Skeletal muscle cell (primary cell): ENCODE measurements at regions not wholly inside any gene's neighbourhood (a gene's known extent, or its start where the extent isn't known, plus 50 kb on each side); places are given as distances from the start of the nearest gene placed in this dataset.
"Not testable (repeated sequence)": the region's sequence is repeated elsewhere in the genome, so short reads cannot be mapped to it uniquely, and the experiment has no call there.

Experiments
- DNase-seq: peaks from one replicate; pipeline ENCODE4 v3.0.0-alpha.2; 2010; ENCODE audit warnings: low read depth
- H3K4me3 ChIP-seq: 2 replicates; pipeline ENCODE4 v1.5.1; 2011; ENCODE audit warnings: low read depth, mild to moderate bottlenecking, control low read depth, low read length, moderate library complexity

- DNase-seq, result no peak
- no peak overlapping the region for H3K4me3 ChIP-seq
Observed at GRCh38 chr13:88144580-88144979, 473.4 kb downstream of the SLITRK5 start.

DNA sequence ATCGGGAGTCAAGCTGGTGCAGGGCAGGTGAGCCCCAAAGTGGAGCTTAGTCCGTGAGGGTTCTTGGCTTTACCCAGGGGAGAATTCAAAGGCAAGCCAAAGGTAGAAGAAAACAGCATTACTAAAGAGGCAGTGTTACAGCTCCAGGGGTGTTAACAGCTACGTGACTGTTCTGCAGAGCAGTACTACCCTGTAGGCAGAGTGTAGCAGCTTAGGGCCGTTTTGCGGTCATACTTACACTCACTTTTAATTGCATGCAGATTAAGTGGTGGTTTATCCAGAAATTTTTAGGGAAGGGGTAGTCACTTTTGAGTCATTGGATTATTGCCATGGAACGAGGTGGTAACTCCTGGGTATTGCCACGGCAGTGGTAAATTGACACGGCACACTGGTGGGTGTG is 482.2 kb downstream of the SLITRK5 start:
- no peak for DNase-seq
- H3K4me3 ChIP-seq, result no peak overlapping the region

- DNase-seq, result no peak
- no peak overlapping the region for H3K4me3 ChIP-seq
Observed at GRCh38 chr13:88154001-88154400, 482.8 kb downstream of the SLITRK5 start.

DNA sequence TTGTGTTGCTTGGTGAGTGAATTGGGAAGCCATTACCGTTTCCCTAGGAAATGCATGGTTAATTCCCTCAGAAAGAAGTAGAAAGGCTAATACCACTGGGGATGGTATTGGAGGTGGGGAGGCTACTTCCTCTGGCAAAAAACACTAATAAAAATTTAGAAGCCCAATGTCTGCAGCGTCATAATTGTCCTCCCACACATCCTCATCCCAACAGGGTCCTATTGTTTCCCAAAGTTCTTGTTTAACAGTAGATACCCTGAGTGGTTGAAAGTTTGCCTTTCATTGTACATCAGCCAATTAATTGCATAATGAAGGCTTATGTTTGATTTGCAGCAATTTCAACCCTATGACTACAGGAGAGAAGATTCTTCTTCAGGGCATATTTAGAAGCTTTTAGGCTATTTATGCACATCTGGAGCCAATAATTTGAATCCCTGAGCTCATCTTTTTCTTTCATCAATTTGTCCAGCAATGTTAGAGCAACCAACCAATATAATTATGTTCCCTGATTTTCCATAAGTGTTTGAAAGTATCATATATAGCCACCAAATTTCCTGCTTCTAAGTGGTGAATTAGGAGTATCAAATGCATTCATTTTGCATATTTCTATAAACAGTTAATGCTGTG is 491.0 kb downstream of the SLITRK5 start:
- H3K4me3 ChIP-seq, result no peak overlapping the region
- no peak for DNase-seq

GRCh38 chr13:88176231-88176630 is 505.1 kb downstream of the SLITRK5 start:
- H3K4me3 ChIP-seq, result no peak overlapping the region

DNA sequence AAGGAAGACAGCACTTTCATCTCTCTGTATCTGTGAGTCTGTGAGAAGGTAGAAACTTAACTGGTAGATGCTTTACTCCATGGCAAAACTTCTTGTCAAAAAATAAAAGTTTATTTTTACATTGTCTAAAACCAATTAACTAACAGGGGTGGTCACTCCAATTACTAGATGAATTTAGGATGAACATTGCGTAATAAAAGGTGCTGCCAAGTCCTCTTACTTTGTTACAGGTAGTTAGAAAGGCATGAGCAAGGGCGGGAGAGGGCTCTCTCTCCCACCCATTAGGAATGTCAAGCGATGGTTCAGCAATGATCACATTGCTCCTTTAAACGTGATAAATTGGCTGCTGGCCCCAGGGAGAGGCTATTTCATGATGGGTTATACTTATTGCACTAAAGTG is 512.3 kb downstream of the SLITRK5 start:
- DNase-seq, result no peak
- H3K4me3 ChIP-seq, result no peak overlapping the region

More at GRCh38 chr13:88176231-88176630, 505.1 kb downstream of the SLITRK5 start:
- DNase-seq, result no peak

DNA sequence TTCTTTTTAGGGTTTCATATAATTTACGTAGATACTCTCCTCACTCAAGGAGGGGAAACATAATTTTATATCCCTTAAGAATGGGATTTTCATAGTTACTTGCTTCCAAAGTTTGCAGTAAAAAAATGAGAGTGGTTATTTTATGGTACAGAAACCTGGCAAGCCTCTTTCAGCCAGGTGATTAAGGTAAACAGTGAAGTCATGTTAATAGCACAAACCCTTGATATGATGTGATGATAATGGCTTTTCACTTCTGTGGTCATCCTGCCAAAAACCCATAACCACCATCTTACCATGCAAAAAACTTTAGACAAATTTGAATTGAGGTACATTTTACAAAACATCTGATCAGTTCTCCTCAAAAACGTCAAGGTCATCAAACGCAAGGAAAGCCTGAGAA is 517.8 kb downstream of the SLITRK5 start:
- no peak for DNase-seq
- H3K4me3 ChIP-seq, result no peak overlapping the region

GRCh38 chr13:88189728-88190127 is 518.6 kb downstream of the SLITRK5 start:
- no peak for DNase-seq

DNA sequence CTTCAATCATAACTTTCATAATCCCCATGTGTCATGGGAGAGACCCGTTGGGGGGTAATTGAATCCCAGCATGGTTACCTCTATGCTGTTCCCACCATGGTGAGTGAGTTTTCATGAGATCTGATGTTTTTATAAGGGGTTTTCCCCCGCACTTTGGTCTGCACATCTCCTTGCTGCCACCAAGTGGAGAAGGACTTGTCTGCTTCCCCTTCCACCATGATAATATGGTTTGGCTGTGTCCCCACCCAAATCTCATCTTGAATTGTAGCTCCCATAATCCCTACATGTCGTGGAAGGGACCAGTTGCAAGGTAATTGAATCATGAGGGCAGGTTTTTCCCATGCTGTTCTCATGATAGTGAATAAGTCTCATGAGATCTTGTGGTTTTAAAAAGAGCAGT is 524.9 kb downstream of the SLITRK5 start:
- no peak for DNase-seq
- no peak overlapping the region for H3K4me3 ChIP-seq

More at GRCh38 chr13:88189728-88190127, 518.6 kb downstream of the SLITRK5 start:
- no peak overlapping the region for H3K4me3 ChIP-seq

DNA sequence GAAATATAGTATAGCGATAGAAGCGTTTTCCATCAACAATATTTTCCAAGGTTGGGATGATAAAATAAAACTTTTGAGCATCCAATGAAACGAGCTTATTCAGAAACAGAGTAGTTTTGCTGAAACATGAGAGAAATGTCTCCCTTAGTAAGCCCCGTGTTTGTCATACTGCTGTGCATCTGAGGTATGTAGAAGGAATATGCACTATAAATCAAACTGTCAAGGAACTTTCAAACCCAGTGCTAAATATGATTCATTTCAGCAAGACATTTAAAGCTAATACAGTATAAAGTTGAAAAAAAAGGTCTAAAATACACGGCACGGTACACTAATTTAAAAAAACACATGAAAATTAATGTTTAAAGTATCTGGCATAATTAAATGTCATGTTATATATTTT is 546.2 kb downstream of the SLITRK5 start:
- DNase-seq, result no peak
- H3K4me3 ChIP-seq, result no peak overlapping the region

DNA sequence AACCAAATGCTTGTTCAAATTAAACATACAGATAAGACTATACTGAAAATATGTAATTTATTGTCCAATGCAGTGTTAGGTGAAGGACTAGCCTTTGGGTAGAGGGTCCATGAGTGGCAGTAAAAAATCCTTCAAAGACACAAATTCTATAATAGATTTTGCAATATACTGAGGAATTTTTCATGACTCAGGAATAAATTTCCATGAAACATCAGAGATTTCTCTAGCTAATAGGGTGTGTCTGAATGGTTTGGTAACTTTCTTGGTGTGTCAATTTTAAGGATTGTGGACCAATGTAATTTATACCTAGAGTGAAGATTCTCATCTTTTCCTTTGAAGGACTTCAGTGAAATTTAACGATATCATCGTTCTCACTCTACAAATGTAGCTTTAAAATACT is 546.7 kb downstream of the SLITRK5 start:
- no peak for DNase-seq
- no peak overlapping the region for H3K4me3 ChIP-seq

DNA sequence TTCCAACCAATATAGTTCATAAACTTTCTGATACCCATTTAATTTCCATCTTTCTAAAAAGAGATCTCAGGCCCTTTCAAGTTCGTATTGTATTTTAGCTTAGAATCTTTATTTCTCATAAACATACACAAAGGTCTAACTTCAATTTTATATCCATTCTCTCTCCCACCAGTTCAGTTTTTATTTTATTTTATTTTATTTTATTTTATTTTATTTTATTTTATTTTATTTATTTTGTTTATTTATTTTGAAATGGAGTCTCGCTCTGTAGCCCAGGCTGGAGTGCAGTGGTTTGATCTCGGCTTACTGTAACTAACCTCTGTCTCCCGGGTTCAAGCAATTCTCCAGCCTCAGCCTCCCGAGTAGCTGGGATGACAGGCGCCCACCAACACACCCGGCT is 552.8 kb downstream of the SLITRK5 start:
- no peak for DNase-seq
- no peak overlapping the region for H3K4me3 ChIP-seq

DNA sequence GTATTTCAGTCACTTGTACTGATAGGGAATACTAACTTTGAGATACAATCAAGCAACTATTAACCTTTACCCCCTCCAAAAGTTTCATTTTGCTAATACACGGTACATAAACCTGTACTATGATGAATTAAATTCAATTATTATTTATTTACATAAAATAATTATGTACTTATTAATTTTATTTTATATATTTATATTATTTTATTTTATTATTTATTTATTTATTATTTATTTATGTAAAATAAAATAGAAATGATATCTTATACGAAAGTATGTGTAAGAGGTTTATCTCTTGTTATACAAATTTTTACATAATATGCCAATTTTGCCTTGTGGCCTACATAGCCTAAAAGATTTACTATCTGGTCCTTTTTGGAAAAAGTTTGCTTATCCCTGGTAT is 564.3 kb downstream of the SLITRK5 start:
- no peak overlapping the region for H3K4me3 ChIP-seq
- no peak for DNase-seq

GRCh38 chr13:88246239-88246638 is 575.1 kb downstream of the SLITRK5 start:
- H3K4me3 ChIP-seq, result no peak overlapping the region
- DNase-seq, result no peak

DNA sequence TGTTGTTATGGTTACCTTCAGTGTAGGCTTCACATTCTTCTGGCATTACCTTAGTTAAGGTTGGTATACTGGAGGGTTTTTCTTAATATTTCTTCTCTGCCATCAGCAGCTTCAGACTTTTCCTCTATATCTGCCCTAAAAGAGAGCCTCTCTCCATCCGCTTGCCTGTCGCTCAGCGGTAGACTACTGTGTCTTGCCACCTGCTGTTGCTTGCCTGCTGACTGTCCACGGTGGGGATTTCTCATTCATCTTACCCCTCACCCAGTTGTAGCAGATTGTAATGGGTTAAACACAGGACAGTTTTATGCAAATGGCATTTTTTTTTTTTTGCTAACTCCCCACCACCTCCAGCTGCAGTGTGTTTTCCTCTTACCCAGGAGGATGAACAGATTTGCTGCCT is 577.2 kb downstream of the SLITRK5 start:
- DNase-seq, result no peak
- H3K4me3 ChIP-seq, result no peak overlapping the region

DNA sequence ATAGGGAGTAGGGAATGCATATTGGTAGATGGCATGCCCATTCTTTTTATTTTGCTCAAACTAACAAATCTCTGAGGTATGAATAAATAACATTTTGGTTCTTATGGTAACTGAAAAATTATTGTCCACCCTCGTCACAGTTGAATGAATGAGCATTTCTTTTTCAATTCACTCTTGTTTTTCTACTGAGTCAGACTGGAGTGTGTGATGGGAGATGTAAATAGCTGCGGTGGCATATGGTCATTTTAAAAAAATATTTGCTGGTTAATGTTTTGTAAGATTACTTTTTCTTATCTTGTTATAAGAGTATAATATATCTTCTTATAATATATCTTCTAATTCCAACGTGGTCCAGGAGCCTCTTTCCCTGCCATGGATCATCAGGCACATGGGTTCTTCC is 586.5 kb downstream of the SLITRK5 start:
- DNase-seq, result no peak
- H3K4me3 ChIP-seq, result no peak overlapping the region

DNA sequence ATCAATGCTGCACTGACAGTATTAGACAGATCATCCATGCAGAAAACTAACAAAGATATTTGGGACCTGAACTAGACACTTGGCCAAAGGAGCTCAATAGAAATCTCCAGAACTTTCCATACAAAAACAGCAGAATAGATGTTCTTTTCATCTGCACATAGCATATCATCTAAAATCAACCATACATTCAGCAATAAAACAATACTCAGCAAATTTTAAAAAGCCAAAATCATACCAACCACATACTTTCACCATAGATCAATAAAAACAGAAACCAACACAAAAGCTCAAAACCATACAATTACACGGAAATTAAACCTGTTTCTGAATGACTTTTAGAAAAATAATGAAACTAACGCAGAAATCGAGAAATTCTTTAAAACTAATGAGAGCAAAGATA is 592.6 kb downstream of the SLITRK5 start:
- no peak overlapping the region for H3K4me3 ChIP-seq
- no peak for DNase-seq

- peak; percentile 4 for DNase-seq
- no peak overlapping the region for H3K4me3 ChIP-seq
Observed at GRCh38 chr13:88281841-88282240, 610.7 kb downstream of the SLITRK5 start.

DNA sequence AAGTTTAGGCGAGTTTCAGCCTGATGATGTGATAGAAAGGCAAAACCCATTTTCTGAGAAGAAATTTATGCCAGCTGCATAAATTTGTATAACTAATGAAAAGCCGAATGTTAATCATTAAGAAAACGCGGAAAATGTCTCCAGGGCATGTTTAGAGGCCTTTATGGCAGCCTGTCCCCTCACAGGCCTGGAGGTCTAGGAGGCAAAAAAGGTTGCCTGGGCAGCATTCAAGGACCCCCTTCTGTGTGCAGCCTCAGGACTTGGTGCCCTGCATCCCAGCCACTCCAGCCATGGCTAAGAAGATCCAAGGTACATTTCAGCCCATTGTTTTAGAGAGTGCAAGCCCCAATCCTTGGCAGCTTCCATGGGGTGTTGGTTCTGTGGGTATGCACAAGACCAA is 614.2 kb downstream of the SLITRK5 start:
- H3K4me3 ChIP-seq, result no peak overlapping the region
- no peak for DNase-seq

DNA sequence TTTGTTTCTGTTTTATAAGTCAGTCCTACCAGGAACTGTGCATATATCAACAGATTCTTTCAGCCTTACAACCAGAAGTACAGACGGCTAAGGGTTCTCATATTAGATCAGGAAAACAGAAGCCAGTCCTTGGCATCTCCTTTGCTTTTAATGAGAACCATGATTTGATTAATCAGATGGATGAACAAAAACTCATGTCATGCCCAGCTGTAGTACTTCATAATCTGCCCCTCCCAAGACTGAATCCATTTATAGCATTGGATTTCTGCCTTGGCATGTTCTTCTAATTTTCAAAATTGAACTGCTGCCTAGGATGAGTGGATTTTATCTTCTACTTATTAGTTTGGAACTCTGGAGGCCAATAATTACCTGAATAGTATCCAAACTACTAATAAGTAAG is 617.2 kb downstream of the SLITRK5 start:
- H3K4me3 ChIP-seq, result no peak overlapping the region
- no peak for DNase-seq

GRCh38 chr13:88291731-88292130 is 620.6 kb downstream of the SLITRK5 start:
- H3K4me3 ChIP-seq, DNase-seq: not testable (repeated sequence)

GRCh38 chr13:88294368-88294767 is 623.2 kb downstream of the SLITRK5 start:
- no peak for DNase-seq
- H3K4me3 ChIP-seq, result no peak overlapping the region
